ENCODE measurements at regions not wholly inside any gene's neighbourhood (a gene's known extent, or its start where the extent isn't known, plus 50 kb on each side); places are given as distances from the start of the nearest gene placed in this dataset.
"Not testable (repeated sequence)": the region's sequence is repeated elsewhere in the genome, so short reads cannot be mapped to it uniquely, and the experiment has no call there.

DNA sequence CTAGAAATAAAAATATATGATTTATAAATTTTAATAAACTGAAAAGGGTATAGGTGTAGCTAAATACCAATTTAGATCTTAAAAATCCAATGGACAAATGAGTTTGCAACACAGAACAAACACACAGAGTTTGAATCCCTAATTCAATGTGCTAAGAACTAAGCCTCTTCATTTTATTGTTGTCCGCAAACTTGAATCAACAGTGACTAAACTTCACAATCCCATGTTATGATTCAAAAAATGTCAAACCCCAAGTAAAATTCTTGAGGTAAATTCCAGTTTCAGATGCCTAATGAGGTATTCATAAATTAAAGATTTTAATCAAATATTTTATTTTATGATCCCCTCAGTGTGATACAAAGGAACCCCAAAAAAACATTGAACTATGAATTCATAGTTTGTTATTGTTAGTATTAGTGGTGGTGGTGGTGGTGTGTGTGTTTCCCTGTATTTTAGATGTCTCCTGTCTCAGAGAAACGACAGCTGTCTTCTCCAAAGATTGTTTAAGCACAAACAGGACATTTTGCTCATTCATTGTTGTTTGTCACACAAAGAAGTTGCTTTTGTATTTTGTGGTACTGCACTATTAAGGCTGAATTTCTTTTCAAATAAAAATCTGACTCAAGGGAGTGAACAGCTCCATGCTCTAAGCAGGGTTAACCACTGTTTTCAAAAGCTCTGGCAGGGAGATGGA, 259.8 kb downstream of the OSR1 start:
- no peak for ATAC-seq

DNA sequence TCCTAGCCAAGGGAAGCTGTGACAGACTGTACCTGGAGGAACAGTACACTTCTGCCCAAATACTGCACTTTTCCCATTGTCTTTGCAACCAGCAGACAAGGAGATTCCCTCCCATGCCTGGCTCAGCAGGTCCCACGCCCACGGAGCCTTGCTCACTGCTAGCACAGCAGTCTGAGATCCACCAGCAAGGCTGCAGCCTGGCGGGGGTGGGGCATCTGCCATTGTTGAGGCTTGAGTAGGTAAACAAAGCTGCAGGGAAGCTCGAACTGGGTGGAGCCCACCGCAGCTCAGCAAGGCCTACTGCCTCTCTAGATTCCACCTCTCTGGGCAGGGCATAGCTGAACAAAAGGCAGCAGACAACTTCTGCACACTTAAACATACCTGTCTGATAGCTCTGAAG, 268.9 kb downstream of the OSR1 start:
- not testable (repeated sequence) for ATAC-seq

DNA sequence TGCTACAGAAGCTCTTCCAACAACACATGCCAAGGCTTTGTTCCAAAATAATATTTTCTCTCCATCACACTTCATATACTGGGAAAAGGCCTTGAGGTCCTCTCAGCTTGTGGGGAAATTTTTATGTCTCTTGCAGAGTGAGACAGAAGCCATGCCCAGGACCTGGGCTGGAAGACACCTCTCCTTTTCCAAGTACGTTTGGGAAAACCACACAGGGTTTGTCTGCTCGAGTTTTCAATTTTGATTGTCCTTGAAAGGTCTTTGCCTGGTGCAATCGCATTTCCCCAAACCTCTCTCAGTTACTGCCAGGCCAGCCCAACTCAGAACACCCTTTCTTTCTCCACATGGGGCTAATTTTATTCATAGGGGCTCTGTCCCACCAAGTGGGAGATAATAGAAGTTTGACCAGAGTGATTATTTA, 272.2 kb downstream of the OSR1 start:
- ATAC-seq = no peak

DNA sequence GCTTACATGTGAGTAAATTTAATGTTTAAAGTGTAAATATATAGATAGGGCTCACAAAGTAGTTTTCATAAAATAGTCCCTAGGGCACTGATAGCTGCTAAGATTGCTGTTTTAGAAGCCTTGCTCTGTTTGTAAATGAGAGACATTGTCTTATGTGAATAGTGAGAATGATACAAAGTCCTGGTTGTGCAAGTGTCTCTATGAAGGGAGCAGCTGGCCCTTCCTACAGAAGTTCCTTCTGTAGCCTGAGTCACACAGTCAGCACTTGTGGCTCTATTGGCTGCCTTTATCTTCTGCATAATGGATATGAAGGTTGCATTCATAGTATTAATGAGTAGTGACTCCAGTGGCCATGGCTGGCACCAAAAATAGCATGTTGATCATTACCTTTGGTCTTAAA, 279.7 kb downstream of the OSR1 start:
- ATAC-seq = no peak

DNA sequence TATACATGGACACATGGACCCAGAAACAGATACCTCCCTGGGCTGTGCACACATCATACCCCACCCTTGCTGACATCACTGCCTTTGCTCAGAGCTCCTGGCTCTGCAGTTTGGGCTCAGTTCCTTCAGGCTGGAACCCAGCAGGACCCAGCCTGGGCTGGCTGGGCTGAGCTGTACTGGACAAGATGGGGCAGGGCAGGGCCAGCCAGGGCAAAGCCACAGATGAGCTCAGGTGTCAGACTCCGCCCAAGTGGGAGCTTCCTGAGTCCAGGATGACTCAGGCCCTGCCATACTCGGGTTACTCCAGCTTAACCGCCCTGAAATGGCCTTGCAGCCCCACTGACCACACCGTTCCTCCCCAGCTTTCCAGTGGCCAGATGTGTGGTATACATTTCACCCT, 284.9 kb downstream of the OSR1 start:
- no peak for ATAC-seq

DNA sequence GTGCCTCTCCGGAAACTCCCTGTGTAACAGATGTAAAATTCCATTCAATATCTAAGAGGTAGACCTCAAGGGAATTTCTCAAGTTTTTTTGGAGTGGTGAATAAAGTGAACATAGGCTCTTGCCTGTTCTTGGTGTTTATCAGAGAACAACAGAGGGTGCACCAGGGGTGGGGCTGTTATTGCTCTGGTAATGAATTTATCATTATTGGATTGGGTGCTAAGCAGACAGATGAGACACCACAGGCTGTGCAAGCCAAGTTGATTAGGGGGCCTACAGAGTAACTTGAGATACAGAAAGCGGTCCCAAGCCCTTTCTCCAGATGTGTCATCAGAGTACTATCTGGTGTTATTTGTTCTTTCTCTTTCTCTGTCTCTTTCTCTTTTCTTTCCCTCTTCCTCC, 286.3 kb downstream of the OSR1 start:
- ATAC-seq = no peak

DNA sequence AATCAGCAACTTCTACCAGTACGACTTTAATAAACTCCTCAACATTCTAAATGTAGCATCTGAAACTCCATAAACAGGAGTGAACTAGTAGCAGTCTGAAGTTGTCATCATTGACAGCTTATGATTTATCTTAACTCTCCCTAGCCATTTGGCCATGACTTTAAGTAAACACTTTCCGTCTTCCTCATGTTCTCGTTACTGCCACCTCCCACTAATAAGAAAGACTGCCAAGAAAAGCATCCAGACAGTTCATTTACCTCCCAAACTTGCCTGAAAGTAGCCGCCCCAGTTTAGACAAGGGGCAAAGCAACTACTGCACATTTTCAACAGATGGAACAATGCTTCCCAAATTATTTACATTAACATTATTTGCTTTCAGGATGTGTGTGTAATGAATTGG, 287.5 kb downstream of the OSR1 start:
- no peak for ATAC-seq

DNA sequence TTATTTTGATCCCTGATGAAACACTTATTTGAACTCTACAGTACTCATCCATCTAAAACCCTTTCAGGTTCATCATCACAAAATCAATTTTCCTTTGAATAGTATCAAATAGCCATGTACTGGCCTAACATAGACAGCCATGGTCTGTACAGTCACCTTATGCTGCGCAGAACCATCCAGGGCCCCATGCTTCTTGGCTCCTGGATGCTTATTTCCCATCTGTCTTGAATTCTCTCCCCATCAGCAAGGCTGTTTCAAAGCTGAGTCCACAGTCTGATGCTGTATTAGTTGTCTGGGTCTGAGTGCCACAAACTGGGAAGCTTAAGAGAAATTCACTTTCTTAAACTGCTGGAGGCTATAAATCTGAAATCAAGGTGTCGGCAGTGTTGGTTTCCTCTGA, 290.2 kb downstream of the OSR1 start:
- ATAC-seq = no peak

DNA sequence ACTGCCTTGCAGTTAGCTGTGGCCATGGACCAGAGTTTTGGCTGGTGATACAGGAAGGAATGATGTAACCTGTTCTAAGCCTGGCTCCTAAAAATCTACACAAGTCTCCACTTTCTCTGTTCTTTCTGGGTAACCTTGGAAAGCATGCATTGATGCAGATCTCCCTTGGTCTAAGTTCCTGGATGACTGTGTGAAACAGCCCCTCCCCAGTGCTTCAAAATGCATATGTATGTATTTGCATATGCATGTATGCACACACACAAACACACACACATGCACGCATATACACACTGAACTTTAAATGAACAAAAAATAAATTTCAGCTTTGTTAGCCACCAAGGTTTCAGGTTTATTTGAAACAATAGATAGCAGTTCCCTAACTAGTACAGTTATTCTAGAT, 296.1 kb downstream of the OSR1 start:
- ATAC-seq = no peak

DNA sequence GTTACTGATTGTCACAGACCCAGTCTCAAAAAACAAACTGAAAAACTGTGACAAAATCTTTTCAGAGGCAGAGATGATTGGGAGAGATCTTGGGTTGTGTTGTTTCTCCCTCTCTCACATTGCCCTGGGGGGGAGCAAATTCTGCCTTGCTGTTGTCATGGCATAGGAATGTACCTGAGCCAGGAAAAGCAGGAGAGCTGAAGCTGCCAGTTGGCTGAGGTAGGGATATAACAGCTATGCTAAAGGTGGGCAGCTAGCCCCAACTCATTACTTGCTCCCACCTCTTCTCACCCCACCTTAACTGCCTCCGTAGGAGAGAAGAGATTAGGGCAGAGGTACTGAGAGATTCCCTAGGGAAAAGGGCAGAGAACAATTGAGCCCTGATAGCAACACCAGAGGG, 299.3 kb downstream of the OSR1 start:
- ATAC-seq = no peak

DNA sequence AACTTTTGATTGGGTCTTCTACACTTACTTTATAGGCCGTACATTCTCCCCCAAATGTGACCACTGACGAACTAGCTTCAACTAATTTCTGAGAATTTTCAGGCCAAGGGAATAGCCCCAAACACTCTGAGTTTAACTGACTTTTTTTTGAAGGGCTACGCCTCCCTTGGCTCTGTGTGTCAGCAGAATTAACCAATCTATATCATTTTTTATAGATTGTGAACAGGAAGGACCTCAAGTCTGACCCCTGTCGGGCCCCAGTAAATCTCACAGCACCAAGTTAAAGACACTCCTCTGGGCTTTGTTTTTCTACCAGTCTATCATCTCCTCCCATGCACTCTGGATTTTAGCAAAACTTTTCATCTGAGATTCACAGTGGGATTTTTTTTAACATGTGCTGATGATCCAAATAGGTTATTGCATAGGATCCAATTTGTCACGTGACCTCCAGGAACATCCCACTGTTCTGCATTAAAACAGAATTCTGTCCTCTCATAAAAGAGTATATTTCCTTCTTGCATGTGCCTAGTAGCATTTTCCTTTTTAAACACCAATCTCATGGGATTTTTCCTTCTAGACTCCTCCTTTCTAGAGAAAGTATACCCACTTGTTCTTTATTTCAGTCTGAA, 307.1 kb downstream of the OSR1 start:
- ATAC-seq = no peak

DNA sequence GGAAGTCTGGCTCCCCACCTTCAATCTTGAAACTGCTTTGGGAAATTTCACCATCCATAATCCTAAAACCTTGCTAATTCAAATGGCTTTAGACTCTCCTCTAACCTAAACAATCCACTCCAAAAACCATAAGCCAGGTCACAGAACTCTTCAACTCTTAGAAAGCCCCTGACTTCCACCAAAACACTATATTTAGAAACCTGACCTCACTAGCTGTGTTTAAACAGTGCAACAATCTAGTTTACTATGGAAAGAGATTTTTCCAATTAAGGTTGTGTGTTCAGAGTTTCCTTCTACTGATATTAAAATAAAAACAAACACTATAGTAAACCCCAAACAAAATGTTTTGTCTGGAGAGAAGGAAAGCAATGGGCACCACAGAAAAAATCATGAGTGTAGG, 308.1 kb downstream of the OSR1 start:
- no peak for ATAC-seq

DNA sequence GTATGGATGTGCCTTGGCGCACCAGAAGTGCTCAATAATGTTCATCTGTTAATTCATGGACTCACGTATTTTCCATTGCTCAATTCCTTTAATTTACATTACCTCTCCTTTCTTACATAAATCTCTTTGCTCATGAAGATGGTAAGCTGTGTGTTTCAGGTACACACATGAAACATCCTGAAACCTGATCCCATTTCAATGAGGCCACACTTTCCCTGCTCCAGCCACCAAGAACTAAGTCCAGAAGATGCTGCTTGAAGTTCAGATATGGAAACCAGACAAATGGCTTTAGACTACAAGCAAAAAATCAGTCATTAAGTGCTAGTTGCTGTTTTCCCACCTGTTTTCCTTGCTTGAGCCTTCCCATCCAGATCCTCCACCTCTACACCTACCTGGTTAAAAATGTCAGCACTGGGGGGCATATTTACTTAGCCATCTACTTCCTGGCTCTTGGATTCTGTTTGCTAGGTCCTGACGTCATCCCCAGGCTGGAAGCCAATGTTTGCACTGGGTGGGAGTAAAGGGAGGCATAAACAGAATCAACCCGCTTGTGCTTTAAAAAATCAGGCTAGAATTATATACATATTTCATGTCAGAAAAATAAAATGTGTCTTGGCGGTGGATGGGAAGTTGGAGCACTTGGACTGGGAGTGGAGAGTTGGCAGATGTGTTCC, 309.7 kb downstream of the OSR1 start:
- ATAC-seq = no peak

DNA sequence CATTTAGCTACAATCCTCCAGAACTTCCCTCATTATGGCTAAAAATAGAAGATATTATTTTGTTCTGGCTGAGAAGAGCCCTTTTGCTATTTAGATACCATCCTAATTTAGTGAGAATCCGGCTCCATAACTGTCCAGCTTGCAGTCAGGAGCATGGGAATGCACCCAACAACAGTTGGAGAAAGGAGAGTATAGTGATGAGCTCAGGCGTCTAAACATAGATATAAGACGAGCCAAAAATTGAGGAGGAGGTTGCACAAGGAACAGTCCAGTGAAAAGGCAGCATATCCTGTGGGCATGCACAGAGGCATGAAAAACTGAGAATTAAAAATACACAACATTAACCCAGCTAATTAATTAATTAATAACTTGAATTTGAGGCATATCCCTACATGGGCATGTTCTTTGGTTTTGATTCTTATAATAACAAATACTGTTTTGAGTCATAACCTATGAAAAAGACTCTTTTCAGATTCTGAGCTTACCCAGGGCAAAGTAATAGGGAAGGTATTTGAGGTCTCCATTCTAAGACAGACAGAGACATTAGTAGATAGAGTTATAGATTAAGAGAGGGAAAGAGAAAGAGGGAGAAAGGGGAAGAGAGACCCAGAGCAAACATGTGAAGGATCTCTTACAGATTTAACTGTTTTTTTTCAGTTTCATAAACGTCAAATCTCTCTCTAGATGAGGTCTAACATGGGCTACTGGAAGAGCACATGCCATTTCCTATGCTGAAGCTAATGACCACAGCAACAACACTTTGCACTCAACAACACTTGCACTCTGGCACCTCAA, 311.2 kb downstream of the OSR1 start:
- no peak for ATAC-seq

DNA sequence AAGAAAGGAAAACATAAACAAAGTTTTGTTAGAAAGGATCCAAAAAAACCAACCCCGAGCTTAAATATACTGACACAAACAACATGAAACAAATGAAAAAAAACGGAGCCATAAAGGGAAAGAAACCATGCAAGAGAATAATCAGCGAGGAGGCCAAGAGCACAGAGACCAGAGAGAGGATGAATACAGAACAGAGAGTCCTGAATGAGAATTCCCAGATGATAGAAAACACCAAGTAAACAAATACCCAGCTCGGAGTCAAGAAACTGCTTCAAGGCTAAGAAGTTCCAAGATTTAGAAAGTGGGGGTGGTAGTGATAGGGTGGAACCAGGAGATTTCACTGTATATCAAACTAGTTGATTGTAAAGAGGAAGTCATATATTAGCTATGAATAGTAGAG, 313.3 kb downstream of the OSR1 start:
- ATAC-seq = no peak

DNA sequence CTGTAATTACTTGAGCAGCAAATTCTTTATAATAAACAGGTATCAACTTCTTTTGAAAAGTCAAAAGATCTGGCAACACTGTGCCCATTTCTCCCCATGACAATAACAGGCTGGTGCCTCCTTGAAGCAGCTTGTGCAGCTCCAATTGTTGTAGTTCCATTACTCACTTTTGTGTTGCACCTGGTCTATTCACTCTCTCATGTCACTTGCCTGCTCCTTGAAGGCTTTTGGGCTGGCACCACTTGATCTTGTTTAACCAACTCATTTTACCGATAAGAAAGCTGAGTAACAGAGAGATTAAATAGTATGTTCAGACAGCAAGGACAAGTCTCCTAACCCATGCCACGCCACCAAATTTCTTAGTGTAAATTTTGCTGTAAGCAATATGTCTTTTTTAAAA, 314.5 kb downstream of the OSR1 start:
- no peak for ATAC-seq

DNA sequence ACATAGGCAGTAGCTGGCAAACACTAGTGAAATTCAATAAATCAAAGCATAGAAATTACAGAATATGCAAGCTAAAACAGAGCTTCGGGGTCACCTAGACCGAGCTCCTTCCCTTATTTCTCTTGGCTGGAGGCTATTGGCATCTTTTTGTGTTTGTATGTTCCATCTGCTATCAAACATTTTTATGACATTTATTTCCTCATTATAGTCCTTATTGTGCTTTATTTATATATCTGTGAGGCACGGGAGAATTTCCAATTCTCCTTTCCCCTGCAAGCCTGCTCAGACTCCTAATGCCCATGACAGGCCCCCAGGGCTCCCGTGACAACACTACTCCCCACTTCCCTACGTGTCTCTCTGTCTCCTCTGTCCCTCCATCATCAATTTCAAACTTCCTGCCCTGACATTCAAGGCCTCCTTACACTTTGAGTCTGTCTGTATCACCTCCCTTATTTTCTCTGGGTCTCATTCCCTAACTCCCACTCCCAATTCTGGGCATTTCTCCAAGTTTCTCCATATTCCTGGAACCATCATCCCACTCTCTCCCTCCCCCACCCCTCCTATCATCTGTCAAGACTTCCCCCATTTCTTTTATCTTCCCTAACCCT, 316.9 kb downstream of the OSR1 start:
- no peak for ATAC-seq

DNA sequence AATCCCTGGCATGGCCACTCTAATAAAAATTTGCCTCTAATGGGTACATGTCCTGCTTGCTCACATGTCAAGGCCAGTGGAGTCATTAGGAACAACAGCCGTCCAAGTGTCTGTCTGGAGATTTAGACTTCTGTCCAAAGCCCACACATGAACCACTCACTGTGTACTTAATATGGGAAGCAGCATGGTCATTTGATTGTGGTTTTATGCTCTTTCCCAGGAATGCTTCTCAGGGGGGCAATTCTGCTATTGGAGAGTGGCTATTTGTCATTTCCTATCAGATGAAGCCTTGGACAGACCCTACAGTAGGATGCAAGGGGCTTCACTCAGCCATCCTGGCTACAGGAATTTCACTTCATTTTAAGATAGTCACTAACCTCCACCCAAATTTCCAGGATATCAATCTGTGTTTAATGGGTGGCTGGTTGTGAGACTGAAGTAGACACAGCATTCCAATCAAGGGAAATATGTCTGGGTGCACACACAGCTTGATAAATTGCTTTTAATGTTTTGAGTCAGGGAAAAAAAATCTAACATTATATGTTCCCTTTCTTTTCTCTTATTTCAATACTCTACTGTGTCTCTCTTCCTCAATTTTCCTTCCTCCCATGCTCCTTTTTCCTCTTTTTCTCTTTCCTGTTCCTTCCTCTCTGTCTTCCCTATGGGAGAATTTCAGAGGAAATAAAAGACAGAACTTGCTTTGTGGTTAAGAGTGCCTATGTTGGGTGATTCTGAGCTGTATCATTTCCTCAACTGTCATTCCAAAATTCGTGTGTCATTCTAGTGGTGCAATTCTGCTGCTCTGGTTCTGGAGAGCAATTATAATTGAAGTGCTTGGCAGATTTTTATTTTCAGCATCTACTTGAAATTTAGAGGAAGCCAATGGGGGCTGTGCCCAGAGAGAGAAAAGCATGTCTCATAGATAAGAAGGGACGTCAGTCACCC, 320.1 kb downstream of the OSR1 start:
- no peak for ATAC-seq

DNA sequence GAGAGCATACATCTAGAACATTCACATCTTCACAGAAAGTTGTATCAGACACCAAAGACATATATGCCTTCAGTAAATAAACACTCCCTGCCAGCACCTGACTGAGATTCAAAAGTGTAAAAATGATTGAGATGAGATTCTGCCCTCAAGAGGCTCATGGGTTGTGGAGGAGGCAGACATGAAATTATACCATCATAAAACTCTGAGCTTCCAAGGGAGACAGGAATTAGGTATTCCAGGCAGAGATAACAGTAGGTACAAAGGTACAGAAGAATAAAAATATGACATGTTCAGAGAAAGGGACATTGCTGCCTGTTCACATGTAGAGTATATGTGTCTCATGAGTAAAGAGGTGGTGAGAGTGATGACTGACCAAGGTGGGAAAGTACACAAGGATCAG, 322.3 kb downstream of the OSR1 start:
- no peak for ATAC-seq

DNA sequence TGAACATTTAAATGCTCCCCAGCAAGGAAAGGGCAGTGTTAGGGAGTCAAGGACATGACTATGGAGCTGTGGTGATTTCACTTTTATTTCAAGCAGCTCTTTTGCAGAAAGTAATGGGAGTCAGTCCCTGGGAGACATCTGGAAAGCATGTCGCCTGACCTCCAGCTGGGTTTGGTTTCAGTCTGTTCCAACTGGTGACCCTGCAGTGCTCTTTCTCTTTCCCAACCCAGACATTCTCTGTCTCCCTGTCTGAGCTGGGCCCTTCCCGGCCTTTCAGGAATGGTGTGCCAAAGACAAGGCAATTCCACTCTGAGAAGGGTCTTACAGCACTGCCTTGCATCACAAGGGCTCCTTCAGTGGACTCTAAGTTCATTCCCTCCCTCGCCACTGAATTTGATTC, 323.2 kb downstream of the OSR1 start:
- no peak for ATAC-seq

DNA sequence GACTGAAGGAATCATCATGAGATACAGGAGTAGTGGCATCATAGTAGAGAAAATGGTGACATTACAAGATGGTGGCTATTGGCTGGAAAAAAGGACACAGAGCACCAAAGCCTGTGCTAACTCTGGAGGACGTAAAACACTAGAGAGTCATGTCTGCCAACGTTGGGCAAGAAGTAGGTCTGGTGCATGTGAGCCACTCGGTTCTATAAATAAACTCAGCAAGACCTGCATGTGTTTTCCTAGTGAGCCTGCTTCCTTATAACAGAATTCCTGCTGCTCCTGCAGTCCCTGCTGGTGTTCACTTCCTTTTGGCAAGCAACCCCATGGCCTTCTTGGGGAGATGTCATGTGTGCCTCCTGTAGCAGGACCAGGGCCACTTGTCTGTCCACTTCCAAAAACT, 325.2 kb downstream of the OSR1 start:
- no peak for ATAC-seq

DNA sequence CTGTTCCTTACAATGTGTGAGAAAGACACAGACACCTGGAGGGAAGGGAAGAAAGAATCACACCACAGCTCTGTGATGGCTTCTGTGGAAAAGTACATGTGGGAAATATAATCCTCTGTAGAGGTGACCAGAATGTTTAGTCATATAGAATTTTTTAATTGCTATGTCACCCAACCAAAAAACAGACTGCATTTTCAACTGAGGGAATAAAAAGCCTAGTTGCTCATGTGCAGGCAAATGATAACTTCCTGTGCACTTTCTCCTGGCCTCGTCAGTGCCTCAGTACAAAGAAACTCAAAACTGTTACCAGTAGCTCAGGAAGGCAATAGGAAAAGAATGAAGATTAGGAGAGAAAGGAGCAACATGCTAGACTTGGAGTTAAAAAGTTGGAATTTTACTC, 326.8 kb downstream of the OSR1 start:
- ATAC-seq = no peak

Data from activated CD4-positive, CD25-positive, alpha-beta regulatory T cell treated with anti-CD3 and anti-CD28 coated beads, Interleukin-2, amount 50 U/mL, for 24 hours (primary cell).